ENCODE measurements at regions not wholly inside any gene's neighbourhood (a gene's known extent, or its start where the extent isn't known, plus 50 kb on each side); places are given as distances from the start of the nearest gene placed in this dataset.

GRCh38 chr11:70630068-70630467, 231.7 kb downstream of the CTTN start:
- no peak for DNase-seq

GRCh38 chr11:70630816-70631623, 232.7 kb downstream of the CTTN start:
- DNase-seq = no peak

- DNase-seq = no peak
Observed at GRCh38 chr11:70631624-70632047, 233.3 kb downstream of the CTTN start.

GRCh38 chr11:70633610-70634009, 235.3 kb downstream of the CTTN start:
- no peak for DNase-seq

GRCh38 chr11:70636659-70637058, 238.3 kb downstream of the CTTN start:
- no peak for DNase-seq

GRCh38 chr11:70637186-70637800, 239.0 kb downstream of the CTTN start:
- DNase-seq = no peak

- DNase-seq = no peak
Observed at GRCh38 chr11:70637949-70638583, 239.7 kb downstream of the CTTN start.

- no peak for DNase-seq
Observed at GRCh38 chr11:70640408-70640807, 242.1 kb downstream of the CTTN start.

- no peak for DNase-seq
Observed at GRCh38 chr11:70641369-70641768, 243.0 kb downstream of the CTTN start.

- no peak for DNase-seq
Observed at GRCh38 chr11:70642266-70642665, 243.9 kb downstream of the CTTN start.

- DNase-seq = no peak
Observed at GRCh38 chr11:70643642-70644041, 245.3 kb downstream of the CTTN start.

GRCh38 chr11:70644343-70645060, 246.2 kb downstream of the CTTN start:
- no peak for DNase-seq

GRCh38 chr11:70645537-70645936, 247.2 kb downstream of the CTTN start:
- DNase-seq = no peak

GRCh38 chr11:70646272-70647049, 248.1 kb downstream of the CTTN start:
- DNase-seq = no peak

GRCh38 chr11:70647188-70648166, 249.1 kb downstream of the CTTN start:
- no peak for DNase-seq

GRCh38 chr11:70650075-70650909, 252.0 kb downstream of the CTTN start:
- DNase-seq = peak; percentile 81

- no peak for DNase-seq
Observed at GRCh38 chr11:70651031-70651430, 252.7 kb downstream of the CTTN start.

- no peak for DNase-seq
Observed at GRCh38 chr11:70654016-70654415, 255.7 kb downstream of the CTTN start.

- no peak for DNase-seq
Observed at GRCh38 chr11:70655816-70656215, 257.5 kb downstream of the CTTN start.

- no peak for DNase-seq
Observed at GRCh38 chr11:70656252-70656651, 257.9 kb downstream of the CTTN start.
